ENCODE measurements at regions not wholly inside any gene's neighbourhood (a gene's known extent, or its start where the extent isn't known, plus 50 kb on each side); places are given as distances from the start of the nearest gene placed in this dataset.

GRCh38 chr1:25035523-25036116 is 105.5 kb upstream of the RUNX3 start:
- no peak for DNase-seq

- peak in 2 of 4 experiments; percentile 37 to 39 for DNase-seq
Observed at GRCh38 chr1:25034736-25035522, 104.9 kb upstream of the RUNX3 start.

- DNase-seq: peak; percentile 92 to 97 (median 96)
Observed at GRCh38 chr1:25033828-25034705, 104.0 kb upstream of the RUNX3 start.

GRCh38 chr1:25033030-25033827 is 103.2 kb upstream of the RUNX3 start:
- peak in 1 of 4 experiments; percentile 30 for DNase-seq

GRCh38 chr1:25031966-25032667 is 102.0 kb upstream of the RUNX3 start:
- DNase-seq: peak in 3 of 4 experiments; percentile 47 to 59 (median 54)

GRCh38 chr1:25031601-25031965 is 101.5 kb upstream of the RUNX3 start:
- DNase-seq: no peak

GRCh38 chr1:25030674-25031589 is 100.9 kb upstream of the RUNX3 start:
- DNase-seq: peak in 3 of 4 experiments; percentile 59 to 75 (median 62)

GRCh38 chr1:25030012-25030411 is 99.9 kb upstream of the RUNX3 start:
- peak in 2 of 4 experiments; percentile 52 to 57 for DNase-seq

GRCh38 chr1:25028907-25029599 is 99.0 kb upstream of the RUNX3 start:
- DNase-seq: peak in 2 of 4 experiments; percentile 45 to 47

GRCh38 chr1:25028587-25028906 is 98.5 kb upstream of the RUNX3 start:
- peak in 2 of 4 experiments; percentile 47 to 56 for DNase-seq

- no peak for DNase-seq
Observed at GRCh38 chr1:25027822-25028586, 97.9 kb upstream of the RUNX3 start.

- DNase-seq: peak in 1 of 4 experiments; percentile 48
Observed at GRCh38 chr1:25026730-25027450, 96.8 kb upstream of the RUNX3 start.

GRCh38 chr1:25026304-25026703 is 96.2 kb upstream of the RUNX3 start:
- DNase-seq: no peak

GRCh38 chr1:25024615-25025350 is 94.7 kb upstream of the RUNX3 start:
- no peak for DNase-seq

GRCh38 chr1:25023826-25024225 is 93.8 kb upstream of the RUNX3 start:
- DNase-seq: no peak

- DNase-seq: no peak
Observed at GRCh38 chr1:25023190-25023578, 93.1 kb upstream of the RUNX3 start.

GRCh38 chr1:25022361-25023189 is 92.5 kb upstream of the RUNX3 start:
- DNase-seq: peak; percentile 98 to 100 (median 98)
